Stimulated activated CD4-positive, alpha-beta T cell treated with anti-CD3 and anti-CD28 coated beads, Interleukin-15, amount 100 ng/mL, for 1 hour (primary cell): ENCODE measurements at regions not wholly inside any gene's neighbourhood (a gene's known extent, or its start where the extent isn't known, plus 50 kb on each side); places are given as distances from the start of the nearest gene placed in this dataset.
"Not testable (repeated sequence)": the region's sequence is repeated elsewhere in the genome, so short reads cannot be mapped to it uniquely, and the experiment has no call there.

Source experiments
- DNase-seq, 2 donors: peaks; one replicate each; pipeline ENCODE4 v3.0.0-alpha.2; 2020; ENCODE audit warnings: low read depth in 1 of 2, low spot score in 1 of 2

DNA sequence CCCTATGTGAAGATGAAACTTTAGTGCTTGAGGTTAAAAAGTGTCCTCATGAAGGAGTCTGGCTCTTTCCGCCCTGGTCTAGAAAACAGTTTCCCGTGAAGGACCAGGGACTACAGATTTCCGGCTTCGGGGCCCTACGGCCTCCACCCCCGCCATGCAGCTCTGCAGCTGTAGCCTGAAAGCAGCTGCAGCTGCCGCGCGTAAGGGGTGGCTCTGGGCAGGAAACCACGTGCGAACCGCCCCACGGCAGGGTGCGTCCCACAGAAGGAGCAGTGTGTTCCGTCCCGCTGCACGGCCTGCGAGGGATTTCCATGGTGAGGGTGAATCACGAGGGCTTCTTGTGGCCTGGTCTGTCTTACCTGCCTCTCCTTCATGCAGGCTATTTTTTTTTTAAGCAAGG is 117.0 kb downstream of the ERMARD start:
- DNase-seq = peak in 1 of 2 donors; percentile 13

DNA sequence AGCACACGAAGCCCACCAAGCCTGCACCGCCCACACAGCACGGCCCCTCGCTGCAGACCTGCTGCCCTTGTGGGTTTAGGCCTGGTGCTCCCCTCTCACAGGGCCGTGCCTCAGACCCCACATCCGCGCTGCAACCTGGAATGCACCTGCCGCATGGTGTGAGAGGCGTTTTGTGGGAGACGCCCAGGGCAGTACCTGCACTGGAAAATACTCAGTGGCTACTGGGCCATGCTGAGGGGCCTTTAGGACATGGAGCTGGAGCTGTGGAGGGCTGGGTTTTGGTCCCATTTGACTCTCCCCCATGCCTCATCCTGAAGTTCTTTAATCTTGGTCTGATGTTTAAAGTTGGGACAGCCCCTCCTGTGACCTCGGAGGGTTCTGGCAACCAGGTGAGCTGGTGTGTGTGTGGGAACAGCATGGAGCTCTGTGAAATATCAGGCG is 116.3 kb downstream of the ERMARD start:
- no peak for DNase-seq

DNA sequence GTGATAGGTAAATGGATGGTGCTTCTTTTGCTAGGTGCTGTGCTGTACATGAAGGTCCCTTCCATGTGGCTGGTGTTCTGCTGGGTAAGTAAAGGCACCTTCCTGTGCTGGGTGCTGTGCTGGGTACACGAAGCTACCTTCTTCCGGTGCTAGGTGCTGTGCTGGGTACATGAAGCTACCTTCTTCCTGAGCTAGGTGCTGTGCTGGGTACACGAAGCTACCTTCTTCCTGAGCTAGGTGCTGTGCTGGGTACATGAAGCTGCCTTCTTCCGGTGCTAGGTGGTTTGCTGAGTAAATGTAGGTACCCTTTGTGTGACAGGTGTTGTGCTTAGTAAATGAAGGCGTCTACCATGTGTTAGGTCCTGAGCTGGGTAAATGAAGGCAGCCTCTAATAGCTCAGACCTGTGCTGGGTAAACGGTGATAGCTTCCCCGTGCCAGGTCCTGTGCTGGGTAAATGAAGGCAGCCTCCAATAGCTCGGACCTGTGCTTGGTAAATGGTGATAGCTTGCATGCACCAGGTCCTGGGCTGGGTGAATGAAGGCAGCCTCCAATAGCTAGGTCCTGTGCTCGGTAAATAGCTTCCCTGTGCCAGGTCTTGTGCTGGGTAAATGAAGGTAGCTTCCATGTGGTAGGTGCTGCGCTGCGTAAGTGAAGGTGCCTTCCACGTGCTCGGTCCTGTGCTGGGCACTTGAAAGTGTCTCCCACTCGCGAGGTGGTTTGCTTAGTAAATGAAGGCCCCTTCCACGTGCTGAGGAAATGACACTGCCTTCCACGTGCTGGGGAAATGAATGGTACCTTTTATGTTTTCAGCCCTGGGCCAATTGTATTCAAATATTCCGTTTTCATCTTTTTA is 115.5 kb downstream of the ERMARD start:
- DNase-seq = no peak

DNA sequence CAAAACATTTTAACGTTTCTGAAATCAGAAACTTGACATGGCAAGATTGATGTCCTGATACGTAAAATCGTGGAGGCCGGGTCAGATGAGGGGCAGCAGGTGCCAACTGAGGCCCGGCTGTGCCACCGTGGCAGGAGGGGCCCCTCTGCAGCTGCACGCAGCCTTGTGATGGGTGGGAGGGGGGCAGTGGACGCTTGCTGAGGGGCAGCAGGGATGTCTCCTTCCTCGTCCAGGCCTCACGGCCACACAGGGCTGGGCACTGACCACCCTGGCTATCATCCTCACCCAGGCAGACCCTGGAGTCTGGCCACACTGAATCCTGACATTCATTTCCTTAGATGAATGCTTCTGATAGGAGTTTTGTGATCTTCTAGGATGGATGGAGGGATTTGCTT is 114.7 kb downstream of the ERMARD start:
- no peak for DNase-seq

DNA sequence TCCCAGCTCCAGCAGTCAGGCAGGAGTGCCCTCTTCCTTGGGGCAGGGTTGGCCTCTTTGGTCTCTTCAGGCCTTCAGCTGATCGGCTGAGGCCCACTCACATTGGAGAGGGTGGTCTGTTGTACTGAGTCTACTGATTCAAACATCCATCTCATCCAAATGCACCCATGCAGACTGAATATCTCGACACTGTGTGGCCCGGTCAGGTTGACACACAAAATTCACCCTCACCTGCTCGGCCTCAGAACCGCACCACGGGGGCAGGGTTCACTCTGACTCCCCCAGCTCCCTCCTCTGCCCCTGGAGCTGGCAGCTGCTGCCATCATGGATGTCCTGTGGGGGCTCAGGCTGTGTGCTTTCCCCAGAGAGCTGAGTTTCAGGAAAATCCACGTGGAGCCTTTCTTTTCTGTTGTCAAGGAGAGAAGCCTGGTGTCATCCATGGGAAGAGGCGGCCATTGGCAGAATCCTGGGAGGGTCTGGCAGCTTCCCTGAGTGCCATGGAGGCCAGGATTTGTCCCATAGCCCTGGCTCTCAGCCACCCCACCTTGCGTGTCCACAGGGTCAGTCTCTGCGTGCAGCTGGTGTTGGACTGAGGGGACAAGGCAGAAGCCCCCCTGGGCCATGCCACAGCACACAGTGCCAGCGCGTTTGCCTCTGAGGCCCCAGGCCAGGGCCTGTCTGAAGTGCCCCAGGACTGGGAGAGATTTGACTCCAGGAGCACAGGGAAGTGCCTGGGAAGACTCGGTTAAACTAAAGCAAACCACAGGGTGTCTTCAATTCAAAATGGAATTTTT is 114.1 kb downstream of the ERMARD start:
- DNase-seq = no peak

DNA sequence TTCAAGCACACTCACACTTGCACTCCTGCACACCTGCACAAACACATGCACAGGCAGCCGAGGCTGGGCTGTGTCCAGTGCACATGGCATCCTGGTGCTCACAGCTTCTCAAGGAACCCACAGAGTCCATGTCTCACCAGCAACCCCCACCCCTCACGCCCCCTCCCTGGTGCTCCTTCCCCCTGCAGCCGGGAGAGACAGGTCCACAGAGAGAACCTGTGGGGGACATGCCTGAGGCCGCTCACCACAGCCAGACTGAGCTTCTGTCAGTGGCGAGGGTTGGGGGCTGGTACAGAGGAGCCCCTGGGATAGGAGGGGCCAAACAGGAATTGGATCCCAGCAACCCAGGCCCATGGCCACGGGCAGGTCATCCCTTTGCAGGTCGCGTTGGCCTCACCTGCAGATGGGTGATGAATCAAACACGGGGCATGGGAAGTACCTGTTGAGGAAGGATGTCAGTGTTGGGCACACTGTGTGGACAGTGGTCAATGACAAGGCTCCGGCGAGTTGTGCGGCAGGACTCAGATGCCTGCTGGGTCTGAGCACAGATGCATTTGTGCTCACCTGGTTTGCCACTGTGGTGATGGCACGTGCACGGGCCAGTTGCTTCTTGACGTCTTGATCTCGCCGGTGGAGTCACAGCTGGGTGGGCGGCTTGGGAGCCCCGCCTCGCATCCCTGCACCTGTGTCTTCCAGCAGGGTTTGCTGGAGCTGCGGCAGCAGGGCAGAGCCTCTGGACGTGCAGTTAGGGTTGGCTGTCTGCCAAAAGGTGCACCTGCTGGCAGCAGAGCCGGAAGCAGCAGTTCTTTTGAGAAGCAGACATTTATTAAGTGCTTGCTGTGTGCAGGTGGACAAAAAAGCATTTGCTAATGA is 113.0 kb downstream of the ERMARD start:
- DNase-seq = no peak

DNA sequence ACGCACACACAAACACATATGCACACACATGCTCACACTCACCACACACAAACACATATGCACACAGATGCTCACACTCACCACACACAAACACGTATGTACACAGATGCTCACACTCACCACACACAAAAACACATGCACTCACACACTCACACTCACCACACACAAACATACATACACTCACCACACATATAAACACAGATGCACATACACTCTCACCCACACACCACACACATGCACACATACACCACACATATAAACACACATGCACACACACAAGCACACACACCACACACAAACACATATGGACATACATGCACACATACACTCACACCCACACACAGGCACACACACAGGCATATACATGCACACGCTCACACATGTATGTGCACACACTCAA is 112.3 kb downstream of the ERMARD start:
- DNase-seq = no peak

DNA sequence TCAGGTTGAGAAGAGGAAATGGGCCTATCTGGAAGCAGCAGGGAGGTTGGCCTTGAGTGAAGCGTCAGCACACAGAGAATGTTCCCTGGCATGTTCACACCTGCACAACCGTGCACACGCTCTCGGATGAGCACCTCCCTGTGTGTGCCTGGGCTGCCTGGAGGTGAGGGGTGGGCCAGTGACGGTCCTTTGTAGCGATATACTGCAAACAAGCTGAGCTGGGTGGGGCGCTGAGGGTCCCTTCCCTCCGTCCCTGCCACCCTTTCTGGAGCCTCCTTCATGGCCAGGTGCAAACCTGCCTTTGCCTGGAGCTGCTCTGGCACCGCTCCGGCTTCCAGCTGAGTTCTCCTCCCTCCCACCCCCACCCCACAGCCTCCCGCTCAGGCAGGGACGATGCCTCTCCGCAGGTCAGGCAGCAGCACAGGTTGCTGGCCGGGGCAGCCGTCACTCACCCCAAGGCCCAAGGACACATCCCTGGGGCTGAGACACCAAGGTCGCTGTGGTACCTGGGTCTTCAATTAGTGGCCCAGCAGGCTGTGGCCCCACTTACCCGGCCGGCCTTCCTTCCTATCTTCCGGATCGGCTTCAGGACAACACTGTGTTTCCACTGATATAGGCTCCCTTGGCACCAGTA is 111.6 kb downstream of the ERMARD start:
- DNase-seq = no peak

DNA sequence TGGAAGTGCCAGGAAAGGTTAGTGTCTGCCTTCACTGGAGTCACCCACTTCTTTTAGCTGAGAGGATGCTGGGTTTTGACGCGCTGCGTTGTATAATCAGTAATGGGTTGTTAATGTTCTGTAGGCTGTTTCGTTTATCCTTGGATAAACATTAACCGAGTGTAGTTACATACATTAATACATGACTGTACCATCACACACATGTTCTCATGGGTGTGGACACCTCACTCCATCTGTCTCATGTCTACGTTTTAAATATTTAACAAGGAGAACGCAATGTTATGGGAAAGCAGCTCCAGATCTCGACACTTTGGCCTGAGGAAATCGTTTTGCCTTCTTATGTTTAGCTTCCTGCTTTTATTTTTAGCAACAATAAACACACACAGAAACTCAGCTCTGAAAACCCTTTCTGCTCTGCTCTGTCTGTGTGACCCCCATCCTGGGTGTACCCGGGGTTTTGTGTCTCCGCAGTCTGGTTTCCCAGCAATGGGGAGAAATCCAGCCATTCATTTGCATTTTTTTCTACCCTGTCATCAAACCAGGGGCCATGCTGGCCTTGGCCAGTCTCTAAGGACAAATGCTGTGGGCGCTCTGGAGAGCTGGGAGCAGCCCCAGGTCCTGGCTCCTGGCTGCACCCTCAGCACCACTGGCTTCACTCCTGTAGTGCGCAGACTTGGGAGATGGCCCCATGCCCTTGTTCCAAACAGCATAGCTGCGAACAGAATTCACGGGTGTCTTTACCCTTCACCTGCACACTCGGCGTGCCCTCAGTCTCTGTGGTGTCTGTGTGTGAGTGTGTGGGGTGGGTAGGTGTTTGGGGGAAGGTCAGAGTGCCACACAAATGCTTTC is 110.8 kb downstream of the ERMARD start:
- no peak for DNase-seq

DNA sequence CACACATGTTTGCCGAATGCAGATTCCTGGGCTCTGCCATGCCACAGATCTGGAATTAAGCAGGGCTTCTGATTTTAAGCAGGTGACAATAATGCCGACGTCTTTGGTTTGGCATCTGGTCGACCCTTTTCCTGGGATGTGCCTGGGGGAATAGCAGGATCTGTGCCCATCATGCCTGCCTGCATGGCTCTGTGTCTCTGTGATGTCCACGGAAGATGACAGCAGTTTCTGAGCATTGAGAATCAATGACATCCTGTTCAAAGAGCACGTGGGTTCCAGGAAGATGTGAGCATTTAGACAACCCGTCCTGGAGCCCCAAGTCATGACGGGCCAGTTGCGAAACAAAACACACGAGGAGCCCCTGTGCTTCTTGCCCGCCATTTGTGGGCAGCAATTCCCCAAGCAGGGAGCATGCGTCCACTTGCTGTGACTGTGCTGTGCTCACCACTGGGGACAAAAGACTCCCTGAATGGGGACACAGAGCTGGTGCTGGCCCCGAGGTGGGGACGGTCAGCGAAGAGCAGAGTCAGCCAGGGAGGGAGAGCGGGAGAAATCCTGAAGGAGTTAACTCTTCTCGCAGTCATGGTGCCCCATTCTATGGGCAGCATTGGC is 110.1 kb downstream of the ERMARD start:
- DNase-seq = no peak

DNA sequence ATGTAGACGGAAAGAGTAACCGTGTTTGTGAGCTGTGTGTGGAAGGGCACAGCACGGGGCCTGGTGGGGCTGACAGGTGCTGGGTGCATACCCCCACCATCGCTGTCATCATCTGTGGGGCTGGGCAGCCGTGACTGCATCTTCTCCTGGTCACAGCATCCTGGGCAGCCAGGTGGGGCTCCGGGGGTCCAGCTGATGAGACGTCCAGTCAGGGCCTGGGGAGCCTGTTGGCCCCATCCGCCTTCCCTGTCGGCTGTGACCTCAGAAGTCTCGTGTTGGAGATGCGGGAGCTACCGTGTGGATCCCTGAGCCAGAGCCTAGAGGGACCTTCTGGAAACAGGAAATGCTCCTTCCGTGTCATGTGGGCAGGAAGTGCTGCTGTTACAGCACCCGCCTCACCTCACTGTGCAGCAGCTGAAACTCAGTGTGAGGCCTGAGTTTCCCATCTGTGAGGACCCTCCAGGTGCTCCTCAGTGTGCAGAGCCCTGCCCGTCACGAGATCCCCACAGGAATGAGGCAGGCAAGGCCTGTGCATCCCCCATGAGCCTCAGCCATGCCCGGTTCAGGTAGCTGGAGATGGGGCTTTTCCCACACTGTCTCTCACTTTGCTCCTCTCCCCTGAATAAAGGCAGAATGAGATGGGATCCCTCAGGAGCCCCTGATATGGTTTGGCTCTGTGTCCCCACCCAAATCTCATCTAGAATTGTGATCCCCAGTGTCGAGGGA is 108.7 kb downstream of the ERMARD start:
- no peak for DNase-seq

DNA sequence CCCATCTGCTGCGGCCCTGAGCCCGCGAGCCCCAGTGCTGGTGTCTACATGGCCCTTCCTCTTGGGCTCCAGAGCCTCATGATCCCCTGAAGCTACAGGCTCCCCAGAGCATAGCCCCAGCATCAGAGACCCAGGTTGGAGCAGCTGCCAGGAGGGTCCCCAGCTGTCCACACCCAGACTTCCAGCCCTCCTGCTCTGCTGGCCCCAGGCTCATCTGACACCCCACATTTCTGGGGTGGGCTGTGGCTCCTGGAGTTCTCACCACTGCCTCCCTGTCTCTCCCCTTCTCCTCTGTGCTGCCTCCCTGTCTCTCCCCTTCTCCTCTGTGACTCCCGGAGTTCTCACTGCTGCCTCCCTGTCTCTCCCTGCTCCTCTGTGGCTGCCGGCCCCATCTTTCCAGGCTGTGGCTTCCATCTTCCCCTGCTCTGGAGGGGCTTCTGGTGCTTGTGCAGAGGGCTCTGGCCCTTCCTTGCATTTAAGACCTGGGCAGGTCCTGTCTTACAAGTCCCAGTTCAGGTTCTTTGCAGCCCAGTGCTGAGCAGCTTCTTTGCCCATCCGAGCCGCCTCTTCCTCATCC is 108.1 kb downstream of the ERMARD start:
- DNase-seq = no peak

DNA sequence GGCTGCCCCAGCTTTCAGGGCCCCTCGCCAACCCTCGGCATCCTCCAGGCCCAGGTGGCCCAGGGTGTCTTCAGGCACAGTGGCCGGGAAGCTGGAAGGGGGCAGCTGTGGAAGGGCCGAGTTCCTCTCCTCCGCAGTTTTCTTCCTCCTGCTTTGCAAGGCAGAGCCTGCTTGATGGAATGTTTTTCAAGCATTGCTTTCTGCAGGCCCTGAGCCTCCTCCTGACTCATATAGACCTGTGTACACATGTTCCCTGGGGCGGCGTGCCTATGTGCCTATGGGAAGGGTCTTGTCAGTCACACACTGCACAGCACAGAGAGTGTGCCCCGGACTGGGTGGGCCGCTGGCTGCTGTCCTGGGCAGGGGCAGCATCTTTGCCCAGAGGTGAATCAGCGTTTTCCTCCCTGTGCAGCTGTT is 107.5 kb downstream of the ERMARD start:
- no peak for DNase-seq

DNA sequence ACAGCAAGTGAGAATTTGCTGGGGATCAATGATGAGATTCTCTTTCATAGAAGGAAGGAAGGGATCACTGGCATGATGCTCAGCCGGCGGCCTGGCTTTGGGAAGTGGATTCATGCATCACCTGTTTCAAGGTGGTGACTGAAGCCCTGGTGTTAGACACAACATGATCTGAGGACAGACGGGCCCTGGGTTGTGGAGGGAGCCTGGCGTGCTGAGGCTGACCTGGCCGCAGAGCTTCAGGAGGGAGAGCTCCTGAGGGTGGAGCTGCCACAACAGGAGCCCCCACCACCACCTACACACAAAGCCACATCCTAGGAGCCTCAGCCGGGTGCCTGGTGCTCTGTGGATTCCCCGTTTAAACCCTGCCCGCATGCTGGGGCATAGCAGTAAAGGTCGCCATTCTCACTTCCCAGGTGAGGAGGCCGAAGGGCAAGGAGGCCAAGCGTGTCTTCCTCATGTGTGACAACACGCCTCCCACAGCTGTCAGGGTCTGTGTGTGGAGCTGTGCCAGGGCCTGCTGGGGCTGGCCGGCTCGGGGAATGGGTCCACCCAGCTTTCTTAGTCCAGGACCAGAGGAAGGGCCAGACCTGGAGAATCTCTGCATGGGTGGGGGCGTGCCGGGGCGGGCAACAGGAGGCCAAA is 107.0 kb downstream of the ERMARD start:
- no peak for DNase-seq

DNA sequence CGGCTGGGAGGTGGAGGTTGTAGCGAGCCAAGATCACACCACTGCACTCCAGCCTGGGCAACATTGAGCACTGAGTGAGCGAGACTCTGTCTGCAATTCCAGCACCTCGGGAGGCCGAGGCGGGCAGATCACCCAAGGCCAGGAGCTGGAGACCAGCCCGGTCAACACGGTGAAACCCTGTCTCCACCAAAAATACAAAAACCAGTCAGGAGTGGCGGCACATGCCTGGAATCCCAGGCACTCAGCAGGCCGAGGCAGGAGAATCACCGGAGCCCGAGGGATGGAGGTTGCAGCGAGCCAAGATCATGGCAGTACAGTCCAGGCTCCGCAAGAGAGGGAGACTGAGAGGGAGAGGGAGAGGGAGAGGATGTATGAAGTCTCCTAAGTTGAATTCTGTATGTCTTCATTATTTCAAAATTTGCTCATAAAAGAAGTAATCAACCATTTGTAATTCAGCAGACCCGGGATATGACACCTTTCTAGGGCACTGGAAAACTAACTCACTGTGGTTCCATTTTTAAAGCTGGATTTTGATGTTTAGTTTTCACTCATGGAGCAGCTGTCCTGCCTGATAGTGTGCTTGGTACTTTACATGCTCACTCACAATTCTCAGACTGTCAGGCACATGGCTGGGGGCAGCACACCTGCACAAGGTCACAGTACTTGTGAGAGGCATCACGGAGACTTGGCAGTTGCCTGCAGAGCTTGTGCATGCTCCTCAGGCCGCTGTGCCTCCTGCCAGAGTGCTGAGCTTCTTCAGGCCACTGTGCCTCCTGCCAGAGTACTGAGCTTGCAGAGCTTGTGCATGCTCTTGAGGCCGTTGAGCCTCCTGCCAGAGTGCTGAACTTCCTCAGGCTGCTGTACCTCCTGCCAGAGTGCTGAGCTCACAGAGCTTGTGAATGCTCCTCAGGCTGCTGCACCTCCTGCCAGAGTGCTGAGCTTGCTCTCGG is 106.2 kb downstream of the ERMARD start:
- no peak for DNase-seq

DNA sequence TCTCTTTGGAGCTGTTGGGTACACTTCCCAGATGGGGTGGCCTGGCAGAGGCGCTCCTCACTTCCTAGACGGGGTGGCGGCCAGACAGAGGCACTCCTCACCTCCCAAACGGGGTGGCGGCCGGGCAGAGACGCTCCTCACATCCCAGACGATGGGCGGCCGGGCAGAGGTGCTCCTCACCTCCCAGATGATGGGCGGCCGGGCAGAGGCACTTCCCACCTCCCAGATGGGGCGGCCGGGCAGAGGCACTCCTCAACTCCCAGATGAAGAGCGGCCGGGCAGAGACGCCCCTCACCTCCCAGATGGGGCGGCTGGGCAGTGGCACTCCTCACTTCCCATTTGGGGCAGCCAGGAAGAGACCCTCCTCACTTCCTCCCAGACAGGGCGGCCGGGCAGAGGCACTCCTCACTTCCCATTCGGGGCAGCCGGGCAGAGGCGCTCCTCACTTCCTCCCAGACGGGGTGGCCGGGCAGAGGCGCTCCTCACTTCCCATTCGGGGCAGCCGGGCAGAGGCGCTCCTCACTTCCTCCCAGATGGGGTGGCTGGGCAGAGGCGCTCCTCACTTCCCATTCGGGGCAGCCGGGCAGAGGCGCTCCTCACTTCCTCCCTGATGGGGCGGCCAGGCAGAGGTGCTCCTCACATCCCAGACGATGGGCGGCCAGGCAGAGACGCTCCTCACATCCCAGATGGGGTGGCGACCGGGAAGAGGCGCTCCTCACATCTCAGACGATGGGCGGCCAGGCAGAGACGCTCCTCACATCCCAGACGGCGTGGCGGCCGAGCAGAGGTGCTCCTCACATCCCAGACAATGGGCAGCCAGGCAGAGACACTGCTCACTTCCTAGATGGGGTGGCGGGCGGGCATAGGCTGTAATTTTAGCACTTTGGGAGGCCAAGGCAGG is 105.3 kb downstream of the ERMARD start:
- not testable (repeated sequence) for DNase-seq
